Thoracic aorta (tissue), 2 donors: ENCODE measurements at regions not wholly inside any gene's neighbourhood (a gene's known extent, or its start where the extent isn't known, plus 50 kb on each side); places are given as distances from the start of the nearest gene placed in this dataset.

ENCODE experiments used
- ATAC-seq: fragments of 150-250 bp; one replicate; pipeline ENCODE4 v1.8.0; 2017; ENCODE audit warnings: low read depth; ENCODE audit not compliant: insufficient number of reproducible peaks, low FRiP score
- DNase-seq: peaks from one replicate; pipeline ENCODE4 v3.0.0-alpha.2; 2020; ENCODE audit warnings: low spot score
- H3K27ac ChIP-seq, 2 donors: fragments of 200-600 bp; sonication (generic); 1 replicate in 1 of 2; 2 replicates in 1 of 2; pipeline ENCODE4 v1.5.1; 2016; ENCODE audit warnings: mild to moderate bottlenecking in 2 of 2, moderate library complexity in 2 of 2
- H3K27me3 ChIP-seq: fragments of 200-600 bp; sonication (generic); replicated peaks from 2 replicates; pipeline ENCODE4 v1.6.0; 2016; ENCODE audit warnings: mild to moderate bottlenecking; ENCODE audit not compliant: insufficient read depth
- H3K36me3 ChIP-seq: fragments of 200-600 bp; sonication (generic); one replicate; pipeline ENCODE4 v1.5.1; 2016
- H3K4me1 ChIP-seq, 2 donors: fragments of 200-600 bp; sonication (generic); 1 replicate in 1 of 2; 2 replicates in 1 of 2; pipeline versions ENCODE4 v1.5.1 to v1.6.0; 2016; ENCODE audit warnings: low read depth in 2 of 2, mild to moderate bottlenecking in 1 of 2; ENCODE audit not compliant: control insufficient read depth in 1 of 2
- H3K4me3 ChIP-seq: fragments of 200-600 bp; sonication (generic); 2 replicates; pipeline ENCODE4 v1.5.1; 2016; ENCODE audit warnings: mild to moderate bottlenecking
- H3K9me3 ChIP-seq: fragments of 200-600 bp; sonication (generic); 2 replicates; pipeline ENCODE4 v1.5.1; 2016
- TF ChIP-seq, protein P1 (sequence below): fragments of 200-600 bp; sonication (generic); IDR thresholded peaks from one replicate; pipeline ENCODE4 v1.5.1; 2019; ENCODE audit warnings: antibody characterized with exemption

- Histone ChIP-seq H3K9me3 (no peaks in the 10 kb centered on the region), H3K27me3 (no peaks in the 10 kb centered on the region), H3K4me1 (no peaks in the 10 kb centered on the region), H3K36me3 (no peaks in the 10 kb centered on the region), H3K27ac (no peak overlapping the region), H3K4me3 (no peak overlapping the region)
- ATAC-seq = no peak
- DNase-seq = no peak
- TF ChIP-seq, protein P1, sequence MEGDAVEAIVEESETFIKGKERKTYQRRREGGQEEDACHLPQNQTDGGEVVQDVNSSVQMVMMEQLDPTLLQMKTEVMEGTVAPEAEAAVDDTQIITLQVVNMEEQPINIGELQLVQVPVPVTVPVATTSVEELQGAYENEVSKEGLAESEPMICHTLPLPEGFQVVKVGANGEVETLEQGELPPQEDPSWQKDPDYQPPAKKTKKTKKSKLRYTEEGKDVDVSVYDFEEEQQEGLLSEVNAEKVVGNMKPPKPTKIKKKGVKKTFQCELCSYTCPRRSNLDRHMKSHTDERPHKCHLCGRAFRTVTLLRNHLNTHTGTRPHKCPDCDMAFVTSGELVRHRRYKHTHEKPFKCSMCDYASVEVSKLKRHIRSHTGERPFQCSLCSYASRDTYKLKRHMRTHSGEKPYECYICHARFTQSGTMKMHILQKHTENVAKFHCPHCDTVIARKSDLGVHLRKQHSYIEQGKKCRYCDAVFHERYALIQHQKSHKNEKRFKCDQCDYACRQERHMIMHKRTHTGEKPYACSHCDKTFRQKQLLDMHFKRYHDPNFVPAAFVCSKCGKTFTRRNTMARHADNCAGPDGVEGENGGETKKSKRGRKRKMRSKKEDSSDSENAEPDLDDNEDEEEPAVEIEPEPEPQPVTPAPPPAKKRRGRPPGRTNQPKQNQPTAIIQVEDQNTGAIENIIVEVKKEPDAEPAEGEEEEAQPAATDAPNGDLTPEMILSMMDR = no peak
Observed at GRCh38 chr13:86299128-86299527, 499.9 kb upstream of the SLITRK6 start.

- TF ChIP-seq, protein P1 = no peak
- no peaks in the 10 kb centered on the region for H3K36me3 ChIP-seq
- DNase-seq = no peak
- no peak overlapping the region for H3K4me3 ChIP-seq
- no peaks in the 10 kb centered on the region for H3K4me1 ChIP-seq
- no peaks in the 10 kb centered on the region for H3K27me3 ChIP-seq
- ATAC-seq = no peak
- H3K9me3 ChIP-seq = no peaks in the 10 kb centered on the region
- H3K27ac ChIP-seq = no peak overlapping the region
Observed at GRCh38 chr13:86309881-86310280, 510.7 kb upstream of the SLITRK6 start.

GRCh38 chr13:86313421-86313820 is 514.2 kb upstream of the SLITRK6 start:
- no peak for ATAC-seq
- Histone ChIP-seq H3K27ac (no peak overlapping the region), H3K4me1 (no peaks in the 10 kb centered on the region), H3K9me3 (no peaks in the 10 kb centered on the region), H3K36me3 (no peaks in the 10 kb centered on the region), H3K27me3 (no peaks in the 10 kb centered on the region), H3K4me3 (no peak overlapping the region)
- DNase-seq = no peak
- TF ChIP-seq, protein P1 = no peak

- Histone ChIP-seq H3K27me3 (no peaks in the 10 kb centered on the region), H3K36me3 (no peaks in the 10 kb centered on the region), H3K4me1 (no peaks in the 10 kb centered on the region), H3K27ac (no peak overlapping the region), H3K9me3 (no peaks in the 10 kb centered on the region), H3K4me3 (no peak overlapping the region)
- DNase-seq (no peak), ATAC-seq (no peak)
- TF ChIP-seq, protein P1 = no peak
Observed at GRCh38 chr13:86318450-86318849, 519.2 kb upstream of the SLITRK6 start.

DNA sequence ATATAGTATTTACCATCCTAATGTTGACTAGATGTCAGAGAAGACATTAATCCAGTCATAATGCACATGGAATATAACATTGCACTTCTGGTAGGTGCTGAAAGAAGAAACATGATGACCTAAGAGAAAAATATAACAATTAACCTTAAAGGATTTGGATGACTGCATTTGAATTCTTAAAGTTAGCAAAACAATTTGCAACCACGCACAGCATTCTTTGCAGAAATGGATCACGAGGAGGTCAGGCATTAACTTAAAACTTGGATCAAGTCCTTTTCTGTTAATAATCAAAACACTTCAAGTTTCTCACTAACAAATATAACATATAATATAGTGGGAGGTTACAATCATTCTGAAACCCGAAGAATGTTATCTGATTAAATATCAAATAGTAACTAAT is 525.0 kb upstream of the SLITRK6 start:
- no peaks in the 10 kb centered on the region for H3K36me3 ChIP-seq
- no peak for DNase-seq
- TF ChIP-seq, protein P1 = no peak

More for the DNA sequence above, 525.0 kb upstream of the SLITRK6 start:
- H3K9me3 ChIP-seq = no peaks in the 10 kb centered on the region
- no peaks in the 10 kb centered on the region for H3K4me1 ChIP-seq
- no peak for ATAC-seq
- no peak overlapping the region for H3K27ac ChIP-seq
- no peaks in the 10 kb centered on the region for H3K27me3 ChIP-seq
- H3K4me3 ChIP-seq = no peak overlapping the region
